ENCODE measurements at regions not wholly inside any gene's neighbourhood (a gene's known extent, or its start where the extent isn't known, plus 50 kb on each side); places are given as distances from the start of the nearest gene placed in this dataset.

- Mint-ChIP-seq H3K4me1 (peaks cover 3% of the 10 kb centered on the region), H3K27ac (no peak overlapping the region), H3K9me3 (no peaks in the 10 kb centered on the region), H3K4me3 (no peak overlapping the region), H3K36me3 (no peaks in the 10 kb centered on the region), H3K27me3 (ENCODE audit: low read depth) (peaks cover 6% of the 10 kb centered on the region)
- no peak for DNase-seq (ENCODE audit: low spot score in 2 of 2, unreplicated experiment in 2 of 2)
- TF ChIP-seq CTCF (IDR thresholded peaks at IDR 0.05; ENCODE audit: unreplicated experiment): no peak
These were observed 65.4 kb upstream of the CHST9 start for GRCh38 chr18:27250471-27250870.

- no peaks in the 10 kb centered on the region for H3K9me3 Mint-ChIP-seq
- TF ChIP-seq CTCF (IDR thresholded peaks at IDR 0.05; ENCODE audit: unreplicated experiment): no peak
- no peak overlapping the region for H3K27ac Mint-ChIP-seq
- no peak overlapping the region for H3K4me3 Mint-ChIP-seq
- H3K27me3 Mint-ChIP-seq (ENCODE audit: low read depth): peaks cover 4% of the 10 kb centered on the region
- H3K36me3 Mint-ChIP-seq: no peaks in the 10 kb centered on the region
- DNase-seq (ENCODE audit: low spot score in 2 of 2, unreplicated experiment in 2 of 2): no peak
- peaks cover 3% of the 10 kb centered on the region for H3K4me1 Mint-ChIP-seq
These were observed 64.8 kb upstream of the CHST9 start for GRCh38 chr18:27249933-27250332.

- H3K36me3 Mint-ChIP-seq: no peaks in the 10 kb centered on the region
- H3K4me3 Mint-ChIP-seq: no peak overlapping the region
- H3K27ac Mint-ChIP-seq: no peak overlapping the region
- no peak for DNase-seq (ENCODE audit: low spot score in 2 of 2, unreplicated experiment in 2 of 2)
- H3K4me1 Mint-ChIP-seq: peaks cover 13% of the 10 kb centered on the region
- no peak for TF ChIP-seq CTCF (IDR thresholded peaks at IDR 0.05; ENCODE audit: unreplicated experiment)
- H3K27me3 Mint-ChIP-seq (ENCODE audit: low read depth): no peaks in the 10 kb centered on the region
- no peaks in the 10 kb centered on the region for H3K9me3 Mint-ChIP-seq
These were observed 59.2 kb upstream of the CHST9 start for GRCh38 chr18:27244259-27244658.

GRCh38 chr18:27242392-27243047 is 57.4 kb upstream of the CHST9 start:
- Mint-ChIP-seq H3K4me3 (no peak overlapping the region), H3K9me3 (no peaks in the 10 kb centered on the region), H3K4me1 (peaks cover 13% of the 10 kb centered on the region), H3K36me3 (no peaks in the 10 kb centered on the region), H3K27ac (no peak overlapping the region), H3K27me3 (ENCODE audit: low read depth) (no peaks in the 10 kb centered on the region)
- TF ChIP-seq CTCF (IDR thresholded peaks at IDR 0.05; ENCODE audit: unreplicated experiment): no peak
- DNase-seq (ENCODE audit: low spot score in 2 of 2, unreplicated experiment in 2 of 2): no peak

GRCh38 chr18:27240383-27240782 is 55.3 kb upstream of the CHST9 start:
- Mint-ChIP-seq H3K9me3 (no peaks in the 10 kb centered on the region), H3K36me3 (no peaks in the 10 kb centered on the region), H3K4me1 (peaks cover 9% of the 10 kb centered on the region), H3K27me3 (ENCODE audit: low read depth) (no peaks in the 10 kb centered on the region), H3K4me3 (no peak overlapping the region), H3K27ac (no peak overlapping the region)
- no peak for DNase-seq (ENCODE audit: low spot score in 2 of 2, unreplicated experiment in 2 of 2)
- TF ChIP-seq CTCF (IDR thresholded peaks at IDR 0.05; ENCODE audit: unreplicated experiment): no peak

- Mint-ChIP-seq H3K27me3 (ENCODE audit: low read depth) (no peaks in the 10 kb centered on the region), H3K27ac (no peak overlapping the region), H3K36me3 (no peaks in the 10 kb centered on the region), H3K9me3 (no peaks in the 10 kb centered on the region), H3K4me1 (peaks cover 9% of the 10 kb centered on the region), H3K4me3 (no peak overlapping the region)
- no peak for TF ChIP-seq CTCF (IDR thresholded peaks at IDR 0.05; ENCODE audit: unreplicated experiment)
- no peak for DNase-seq (ENCODE audit: low spot score in 2 of 2, unreplicated experiment in 2 of 2)
These were observed 54.6 kb upstream of the CHST9 start for GRCh38 chr18:27239669-27240068.

Measured in mesothelial cell of epicardium (in vitro differentiated cells).